GM19397 (cell line): ENCODE measurements at regions not wholly inside any gene's neighbourhood (a gene's known extent, or its start where the extent isn't known, plus 50 kb on each side); places are given as distances from the start of the nearest gene placed in this dataset.
"Not testable (repeated sequence)": the region's sequence is repeated elsewhere in the genome, so short reads cannot be mapped to it uniquely, and the experiment has no call there.

Source experiments
- ATAC-seq: cut with Tn5 transposase; IDR thresholded peaks from one replicate; pipeline ENCODE4 v1.9.1; 2021; ENCODE audit warnings: mild to moderate bottlenecking, moderate library complexity; ENCODE audit not compliant: unreplicated experiment

DNA sequence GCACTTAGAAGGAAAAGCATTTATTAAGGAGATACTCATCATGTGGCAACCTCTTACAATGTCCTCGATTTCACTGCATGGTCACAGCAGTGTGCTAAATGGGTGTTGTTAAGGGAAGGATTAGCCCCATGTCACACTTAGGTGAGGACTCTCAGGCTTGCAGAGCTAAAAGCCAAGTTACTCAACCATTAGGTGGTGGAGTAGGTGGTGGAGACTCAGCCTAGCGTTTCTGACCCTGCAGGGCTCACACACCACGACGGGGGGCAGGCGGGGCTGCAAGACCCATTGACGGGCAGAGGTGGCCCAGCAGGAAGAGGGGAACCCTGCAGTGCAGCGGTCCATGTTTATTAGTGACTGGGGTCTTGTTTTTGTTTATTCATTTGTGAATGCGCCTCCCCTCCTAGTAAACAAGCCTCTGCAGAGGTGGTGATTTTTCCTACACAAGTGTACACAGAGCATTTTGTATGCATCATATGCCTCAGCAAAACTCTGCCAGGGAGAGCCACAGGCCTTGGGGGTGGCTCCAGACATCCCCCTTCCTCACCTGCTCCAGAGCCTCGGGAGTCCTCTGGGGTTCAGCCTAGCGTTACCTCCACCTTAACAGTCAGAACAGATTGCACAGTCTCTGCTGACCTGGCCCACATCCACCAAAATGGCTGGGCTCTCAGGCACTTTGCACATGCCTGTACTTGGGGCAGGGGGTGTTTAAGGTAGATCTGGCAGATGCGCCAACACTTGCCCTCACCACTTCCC lies 216.7 kb downstream of the C16orf95 start:
- ATAC-seq, result no peak

DNA sequence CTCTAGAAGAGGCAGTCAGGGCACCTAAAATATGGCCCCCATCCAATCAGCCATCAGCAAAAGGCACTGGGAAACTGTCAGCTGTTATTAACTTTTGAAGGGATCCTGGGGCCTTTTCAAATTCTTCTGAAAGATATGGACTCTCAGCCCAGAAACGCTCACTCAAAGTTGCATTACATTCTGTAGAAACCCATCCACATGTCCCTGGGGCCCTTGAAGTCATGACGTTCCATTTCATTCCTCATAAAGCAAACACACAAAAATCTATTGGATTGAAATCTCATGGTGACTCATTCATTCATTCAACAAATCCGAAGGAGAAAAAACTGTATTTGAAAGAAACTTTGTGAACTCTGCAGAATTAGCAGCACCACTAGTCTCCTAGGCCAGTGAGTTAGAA lies 215.3 kb downstream of the C16orf95 start:
- ATAC-seq, result no peak

DNA sequence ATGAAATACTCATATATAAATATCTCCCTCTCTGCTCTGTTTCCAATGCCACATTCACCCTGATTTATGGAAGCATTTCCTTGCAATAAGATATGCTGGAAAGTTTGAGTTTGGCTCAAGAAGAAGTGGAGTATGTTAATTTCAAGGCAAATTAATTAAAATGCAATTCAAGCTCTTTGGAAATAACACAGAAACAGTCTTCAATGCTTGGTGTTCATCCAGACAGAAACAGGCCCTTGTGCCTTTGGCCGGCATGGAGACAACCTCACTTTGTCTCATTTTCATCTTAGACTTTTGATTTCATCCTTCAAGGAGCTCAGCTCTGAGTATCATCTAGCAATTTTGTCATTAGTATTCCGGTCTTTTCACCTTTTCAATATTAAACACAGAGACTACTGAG lies 210.0 kb downstream of the C16orf95 start:
- ATAC-seq, result no peak

DNA sequence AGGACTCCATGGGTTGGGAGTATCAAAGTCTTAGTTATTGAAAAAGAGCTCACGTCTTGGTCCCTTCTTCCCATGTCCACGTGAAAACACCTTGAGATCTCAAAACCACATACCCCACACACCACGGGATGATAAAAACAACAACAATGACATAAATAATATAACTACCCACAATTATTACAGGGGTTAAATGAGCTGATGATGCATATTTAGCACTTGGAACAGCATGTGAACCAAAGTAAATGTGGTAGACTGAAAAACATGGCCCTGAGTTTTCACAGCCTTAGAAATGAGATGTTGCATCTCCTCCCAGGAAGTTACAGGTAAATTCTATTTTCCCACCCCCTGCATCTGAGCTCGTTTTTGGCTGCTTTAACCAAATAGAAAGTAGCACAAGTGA lies 208.9 kb downstream of the C16orf95 start:
- no peak for ATAC-seq

DNA sequence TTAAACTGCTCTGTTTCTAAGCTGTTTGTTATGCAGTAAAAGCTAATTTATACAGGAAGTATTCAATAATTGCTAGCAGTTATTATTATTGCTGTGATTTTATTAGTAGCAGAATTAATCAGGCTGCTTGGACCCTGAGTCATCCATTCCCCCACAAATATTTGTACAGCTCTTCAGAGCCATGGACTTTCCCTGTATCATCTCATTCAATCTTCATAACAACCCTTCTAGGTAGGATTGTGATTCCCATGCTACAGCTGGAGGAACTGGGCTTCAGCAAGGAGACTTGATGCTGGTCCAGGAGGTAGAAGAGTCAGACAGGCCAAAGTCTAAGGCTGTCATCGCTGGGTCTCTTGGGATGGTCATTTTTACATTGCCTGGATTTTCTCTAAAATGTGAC lies 208.3 kb downstream of the C16orf95 start:
- no peak for ATAC-seq

DNA sequence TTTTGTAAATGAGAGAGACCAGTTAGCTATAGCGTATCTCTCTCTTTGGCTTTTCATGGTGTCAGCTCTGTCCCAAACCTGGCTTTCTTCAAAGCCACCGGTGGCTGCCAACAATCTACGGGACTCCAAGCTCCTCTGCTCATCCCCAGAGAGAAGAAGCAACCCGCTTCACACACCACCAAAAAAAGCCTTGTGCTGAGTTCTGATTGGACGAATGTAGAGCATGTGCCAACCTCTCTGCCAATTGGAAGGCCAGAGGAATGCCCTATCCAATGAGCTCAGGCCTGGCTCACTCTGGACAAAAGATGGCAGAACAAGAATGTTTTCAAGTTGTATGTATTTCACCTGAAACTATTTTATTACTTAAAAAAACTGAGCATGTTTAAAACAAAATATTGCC lies 202.4 kb downstream of the C16orf95 start:
- no peak for ATAC-seq

DNA sequence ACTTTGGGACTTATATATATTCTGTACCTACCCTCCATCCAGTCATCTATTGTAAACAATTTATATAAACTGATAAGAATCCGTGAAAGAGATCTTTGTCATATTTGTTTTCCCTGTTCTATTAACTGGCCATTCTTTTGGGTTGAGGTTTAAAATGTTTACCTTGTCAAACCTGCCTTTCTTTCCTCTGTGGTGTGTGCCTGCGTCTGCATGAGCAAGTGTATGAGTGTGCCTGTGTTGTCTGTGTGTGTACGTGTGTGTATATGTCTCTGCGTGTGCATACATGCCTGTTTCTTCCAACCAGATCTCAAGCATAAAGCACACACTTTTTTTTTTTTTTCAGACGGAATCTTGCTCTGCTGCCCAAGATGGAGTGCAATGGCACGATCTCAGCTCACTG lies 201.5 kb downstream of the C16orf95 start:
- no peak for ATAC-seq

DNA sequence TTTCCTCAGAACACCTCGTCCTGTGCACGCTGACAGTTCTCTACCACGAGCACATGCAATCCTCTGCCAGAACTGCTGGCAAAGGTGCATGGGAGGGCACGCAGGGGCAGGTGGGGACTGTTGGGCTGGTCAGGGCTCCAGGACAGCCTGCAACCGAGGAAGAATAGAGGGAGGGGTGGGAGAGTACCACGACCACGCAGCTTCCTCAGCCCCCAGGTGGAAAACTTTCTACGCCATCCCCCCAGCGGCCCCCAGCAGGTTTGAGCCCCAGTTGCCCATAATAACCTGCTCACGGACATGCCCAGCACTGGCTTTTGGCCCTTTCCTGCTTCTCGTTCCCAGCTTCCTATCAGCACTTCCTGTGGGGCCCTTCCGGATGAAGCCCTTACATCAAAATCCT lies 199.3 kb downstream of the C16orf95 start:
- ATAC-seq, result no peak

DNA sequence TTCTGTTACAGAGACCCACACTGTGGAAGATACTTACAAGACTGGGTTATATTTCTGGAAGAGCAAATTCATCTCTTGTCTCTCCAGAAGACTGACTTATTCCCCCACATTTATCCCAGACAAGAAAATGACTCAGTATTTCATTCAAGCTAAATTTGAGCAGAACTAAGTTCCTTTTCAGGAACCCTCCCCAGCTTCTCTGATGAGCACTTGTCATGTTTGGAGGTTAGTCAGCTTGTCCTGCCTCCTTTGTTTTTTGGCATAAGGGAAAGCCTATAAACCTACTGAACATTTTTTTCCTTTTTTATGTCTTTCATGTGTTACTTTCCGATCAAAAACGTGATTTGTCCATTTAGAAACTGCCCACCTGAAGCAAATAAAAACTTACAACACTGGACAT lies 198.0 kb downstream of the C16orf95 start:
- ATAC-seq, result no peak

DNA sequence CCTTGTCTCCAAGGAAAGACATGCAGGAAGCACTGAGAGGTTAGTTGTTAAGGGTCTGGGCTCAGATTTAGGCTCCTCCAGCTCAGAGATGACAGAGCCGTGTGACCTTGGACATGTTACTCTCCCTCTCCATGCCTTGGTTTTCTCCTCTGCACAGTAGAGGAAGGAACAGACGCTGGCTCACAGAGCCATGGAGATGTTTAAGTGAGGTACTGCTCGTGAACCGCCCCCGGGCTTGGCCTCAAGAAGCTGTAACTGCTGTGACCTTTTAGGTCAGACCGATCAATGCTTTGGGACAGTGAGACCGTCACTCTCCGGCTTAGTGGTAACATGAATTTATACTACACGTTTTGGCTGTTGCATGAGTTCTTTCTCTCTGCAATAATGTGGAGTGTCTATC lies 197.4 kb downstream of the C16orf95 start:
- ATAC-seq, result no peak

DNA sequence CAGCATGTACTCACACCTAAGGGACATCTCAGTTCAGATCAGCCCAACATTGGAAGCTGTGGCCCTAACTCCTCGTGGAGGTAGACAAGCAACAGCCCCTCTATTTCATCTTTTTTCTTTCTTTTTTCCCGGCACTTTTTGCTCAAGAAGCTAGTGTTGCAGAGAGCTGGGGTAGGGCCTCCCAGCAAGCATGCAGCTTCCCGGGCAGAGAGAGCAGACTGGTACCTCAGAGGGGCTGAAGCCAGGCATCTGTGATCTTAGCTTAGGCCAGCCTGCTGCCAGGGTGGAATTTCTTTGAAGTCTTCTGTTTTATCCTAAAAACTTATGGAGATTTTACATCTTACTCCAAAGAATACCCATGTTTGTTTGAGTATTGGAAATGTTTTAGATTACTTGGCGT lies 195.4 kb downstream of the C16orf95 start:
- ATAC-seq, result no peak

DNA sequence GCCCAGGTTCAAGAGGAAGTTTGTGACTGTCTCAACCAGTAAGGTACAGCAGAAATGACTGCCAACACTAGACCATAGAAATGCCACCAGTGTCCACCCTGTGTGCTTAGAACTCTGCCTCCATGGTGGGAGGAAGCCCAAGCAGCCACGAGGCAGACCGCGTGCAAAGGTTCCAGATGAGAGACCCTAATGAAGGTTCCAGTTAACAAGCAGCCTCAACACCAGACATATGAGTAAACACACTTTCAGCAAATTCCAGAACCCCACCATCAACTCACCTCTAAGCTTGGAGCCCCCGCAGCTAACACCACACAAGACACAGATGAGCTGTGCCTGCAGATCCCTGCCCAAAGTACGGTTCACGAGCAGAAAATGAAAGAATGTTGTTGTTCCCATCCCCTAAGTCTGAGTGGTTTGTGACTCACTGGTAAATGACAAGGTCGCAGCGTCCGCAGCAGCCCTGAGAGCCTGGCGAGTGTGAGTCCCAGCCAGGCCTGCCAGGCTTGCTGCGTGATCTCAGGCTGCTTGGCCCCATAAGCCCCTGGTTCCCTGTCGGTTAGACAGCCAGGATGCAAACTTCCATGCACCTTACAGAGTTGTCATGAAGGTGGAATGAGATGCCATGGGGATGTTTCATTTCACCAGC lies 193.7 kb downstream of the C16orf95 start:
- ATAC-seq, result no peak

DNA sequence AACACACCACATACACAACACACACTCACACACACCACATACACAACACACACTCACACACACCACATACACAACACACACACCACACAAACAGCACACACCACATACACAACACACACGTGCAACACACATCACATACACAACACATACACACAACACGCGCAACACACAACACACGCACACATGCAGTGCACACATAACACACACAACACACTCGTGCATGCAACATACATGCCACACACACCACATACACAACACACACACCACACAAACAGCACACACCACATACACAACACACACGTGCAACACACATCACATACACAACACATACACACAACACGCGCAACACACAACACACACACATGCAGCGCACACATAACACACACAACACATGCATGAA lies 192.8 kb downstream of the C16orf95 start:
- not testable (repeated sequence) for ATAC-seq

DNA sequence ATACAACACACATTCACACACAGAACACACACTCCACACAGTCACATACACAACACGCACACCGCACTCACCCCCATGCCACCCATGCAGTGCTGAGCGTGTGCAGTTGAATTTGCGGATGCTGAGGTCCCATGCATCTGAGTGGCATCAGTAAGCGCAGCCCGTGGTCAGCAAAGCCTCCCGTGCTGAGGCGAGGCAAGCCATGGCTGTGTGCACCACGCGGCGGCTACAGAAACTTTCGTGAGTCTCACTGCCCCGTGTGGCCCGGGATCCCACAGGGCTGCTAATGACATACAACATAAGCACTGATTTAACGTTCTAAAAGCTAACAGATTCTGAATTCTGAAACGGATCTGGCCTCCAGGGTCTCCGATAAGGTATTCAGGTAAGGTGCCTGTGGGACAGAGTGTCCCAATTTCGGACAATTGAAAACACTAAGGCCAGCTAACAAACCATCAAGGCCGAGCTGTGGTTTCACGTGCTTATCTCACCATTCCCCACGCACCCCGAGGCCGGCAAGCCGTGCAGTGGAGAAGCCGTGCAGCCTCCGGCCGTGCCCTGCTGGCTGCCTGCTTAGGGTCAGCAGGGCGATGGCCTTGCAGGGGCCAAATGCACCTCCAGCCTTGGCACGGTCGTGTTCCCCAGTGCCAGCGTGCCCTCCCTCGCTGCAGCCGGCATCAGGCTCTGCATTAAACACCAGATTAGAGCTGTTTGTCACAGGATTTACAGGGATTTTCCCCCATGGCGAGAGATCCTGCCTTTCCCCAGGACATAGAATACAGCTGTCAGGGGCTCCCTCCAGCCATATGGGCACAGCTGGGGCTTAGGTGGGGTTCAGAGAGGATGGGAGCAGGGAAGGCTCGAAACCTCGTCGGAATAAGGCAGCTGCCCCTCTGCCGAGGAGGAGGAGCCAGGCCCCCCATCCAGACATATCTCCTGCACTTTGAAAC lies 191.7 kb downstream of the C16orf95 start:
- no peak for ATAC-seq

DNA sequence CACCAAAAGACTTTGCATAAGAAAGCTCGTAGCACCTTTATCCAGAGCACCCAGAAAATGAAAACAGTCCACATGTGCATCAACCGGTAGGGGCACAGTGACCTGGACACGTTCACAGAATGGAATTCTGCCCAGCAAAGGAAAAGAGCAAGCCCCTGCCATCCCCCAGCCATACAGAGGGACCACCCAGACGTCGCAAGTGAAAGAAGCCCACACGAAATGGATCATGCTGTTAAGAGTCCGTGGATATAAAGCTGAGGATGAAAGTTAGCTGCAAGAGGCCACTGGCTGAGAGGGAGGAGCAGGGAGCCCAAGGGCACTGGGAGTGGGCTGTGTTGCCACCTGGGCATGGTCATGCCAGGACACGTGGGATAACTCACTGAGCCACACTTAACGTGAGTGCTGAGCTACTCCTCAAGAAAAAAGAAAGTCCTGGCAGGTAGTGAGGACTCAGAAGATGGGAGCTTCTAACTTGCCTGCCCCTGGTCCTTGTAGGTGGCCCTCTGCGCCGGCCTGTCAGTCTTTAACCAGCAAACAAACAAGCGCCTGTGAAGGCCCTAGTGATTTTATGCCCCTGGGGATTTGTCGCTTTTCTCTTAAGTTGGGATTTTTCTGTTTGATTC lies 190.7 kb downstream of the C16orf95 start:
- no peak for ATAC-seq

DNA sequence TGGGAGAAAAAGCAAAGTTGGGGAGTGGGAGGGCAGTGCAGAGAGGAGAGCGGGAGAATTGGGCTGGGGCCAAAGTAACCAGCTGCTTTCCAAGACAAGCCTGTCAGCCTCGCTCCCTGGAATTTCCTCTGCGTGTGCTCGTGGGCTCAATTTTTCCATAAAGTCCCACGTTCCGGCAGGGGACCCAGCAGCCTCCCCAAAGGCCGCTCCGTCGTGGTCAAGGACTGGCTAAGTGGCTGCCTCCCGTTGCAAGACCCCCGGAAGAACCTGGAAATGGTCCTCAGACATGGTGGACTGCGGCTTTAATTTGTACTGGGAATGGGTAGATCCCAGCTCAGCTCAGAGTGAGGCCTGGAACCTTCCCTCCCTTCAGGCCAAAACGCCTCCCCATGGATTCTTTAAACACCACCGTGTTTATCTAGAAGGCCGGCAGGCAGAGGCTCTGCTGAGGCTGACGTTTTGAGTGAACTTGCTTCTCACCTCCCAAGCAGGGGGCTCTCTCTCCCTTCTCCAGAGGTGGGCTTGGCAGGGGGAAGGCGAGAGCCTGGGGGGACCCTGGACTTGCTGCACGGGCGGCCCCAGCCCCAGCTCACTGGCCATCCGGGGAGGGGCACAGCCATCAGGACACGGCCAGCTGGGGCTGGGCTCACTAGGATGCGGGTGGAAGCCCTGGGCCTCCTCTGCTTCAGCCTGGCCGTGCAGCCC lies 190.0 kb downstream of the C16orf95 start:
- no peak for ATAC-seq

DNA sequence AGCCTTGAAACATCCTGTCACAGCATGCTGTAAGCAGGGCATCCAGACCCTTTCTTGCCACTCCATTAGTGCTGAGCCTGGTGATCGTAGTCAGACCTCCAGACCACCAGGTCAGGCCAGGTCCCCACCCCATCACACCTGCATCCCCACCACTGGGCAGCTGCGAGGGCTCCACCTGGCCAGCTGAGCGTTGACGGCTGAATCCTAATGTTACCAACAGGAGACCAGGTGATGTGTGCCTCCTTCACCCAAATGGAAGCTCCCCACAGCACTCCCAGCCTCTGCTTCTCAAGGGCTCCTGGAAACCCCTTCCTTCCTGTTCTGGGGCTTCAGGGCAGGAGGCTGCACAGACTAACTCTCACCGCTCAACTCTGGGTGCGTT lies 189.4 kb downstream of the C16orf95 start:
- ATAC-seq, result no peak

DNA sequence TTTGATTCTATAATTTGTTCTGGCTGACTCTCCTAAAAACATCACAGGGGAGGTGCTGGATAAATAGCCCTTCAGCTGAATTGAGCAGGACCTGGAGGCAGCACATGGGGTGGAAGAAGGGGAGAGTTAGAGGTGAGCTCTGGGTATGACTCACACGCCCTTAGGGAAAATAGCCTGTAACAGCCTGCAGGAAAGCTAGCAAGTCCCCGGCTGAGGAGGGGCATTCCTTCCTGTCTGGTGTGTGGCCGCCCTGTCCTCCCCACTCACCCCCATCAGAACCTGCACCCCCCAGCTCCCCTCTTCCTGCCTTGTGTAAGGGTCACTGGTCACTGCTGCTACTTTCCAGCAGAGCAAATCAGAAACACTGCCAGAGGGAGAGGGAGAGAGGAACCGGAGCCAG lies 187.4 kb downstream of the C16orf95 start:
- ATAC-seq, result no peak

DNA sequence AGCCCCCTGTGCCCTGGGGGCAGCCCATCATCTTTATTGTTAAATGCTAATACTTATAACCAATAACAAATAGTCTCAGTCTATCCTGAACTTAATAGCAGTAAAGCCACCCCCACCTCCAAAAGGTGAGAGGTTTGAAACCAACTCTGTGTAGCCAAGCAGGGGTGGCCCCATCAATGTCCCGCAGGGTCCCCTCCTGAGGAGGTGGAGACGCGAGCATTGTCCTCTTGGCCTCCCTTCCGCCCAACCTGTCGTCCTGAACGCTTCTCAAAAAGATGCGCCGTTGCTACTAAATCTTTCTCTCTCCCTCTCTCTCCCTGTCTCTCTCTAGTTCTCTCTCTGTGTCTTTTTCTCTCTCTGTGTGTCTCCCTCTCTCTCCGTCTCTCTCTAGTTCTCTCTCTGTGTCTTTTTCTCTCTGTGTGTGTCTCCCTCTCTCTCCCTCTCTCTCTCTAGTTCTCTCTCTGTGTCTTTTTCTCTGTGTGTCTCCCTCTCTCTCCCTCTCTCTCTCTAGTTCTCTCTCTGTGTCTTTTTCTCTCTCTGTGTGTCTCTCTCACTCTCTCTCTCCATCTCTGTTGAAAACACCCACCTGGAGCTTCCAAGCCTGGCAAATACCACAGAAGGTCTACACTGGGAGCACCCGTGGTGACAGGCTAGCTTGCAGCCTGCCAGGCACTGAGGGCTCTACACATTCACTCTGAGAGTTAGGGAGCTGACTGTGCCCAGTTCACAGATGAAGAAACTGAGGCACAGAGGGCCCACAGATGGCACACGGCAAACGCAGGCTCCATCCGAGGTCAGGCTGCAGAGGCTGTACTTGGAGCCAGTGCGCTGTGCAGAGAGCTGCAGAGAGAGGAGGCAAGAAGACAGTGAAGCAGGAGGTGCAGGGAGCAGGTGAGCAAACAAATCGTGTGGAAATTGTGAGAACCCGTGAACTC lies 185.9 kb downstream of the C16orf95 start:
- no peak for ATAC-seq

DNA sequence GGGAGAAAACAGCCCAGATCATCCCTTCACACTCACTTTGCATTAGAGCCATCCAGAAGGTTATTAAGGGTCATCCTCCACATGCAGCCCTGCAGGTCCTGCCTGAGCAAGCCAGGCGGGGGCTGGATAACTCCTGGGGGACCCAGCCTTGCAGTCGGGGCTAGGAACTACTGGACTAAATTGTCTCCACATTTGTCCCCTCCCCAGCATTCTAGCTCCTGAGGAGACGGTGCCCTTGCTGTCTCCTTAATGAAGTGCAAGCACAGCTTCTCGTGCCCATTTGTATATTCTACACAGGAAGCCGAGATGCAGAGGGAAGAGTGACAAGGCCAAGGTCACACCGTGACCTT lies 185.2 kb downstream of the C16orf95 start:
- no peak for ATAC-seq
